Globus pallidus (tissue), 1 donor: ENCODE measurements at regions not wholly inside any gene's neighbourhood (a gene's known extent, or its start where the extent isn't known, plus 50 kb on each side); places are given as distances from the start of the nearest gene placed in this dataset.

Experiments used
- DNase-seq: peaks from one replicate; pipeline ENCODE4 v3.0.0-alpha.2; 2015; ENCODE audit warnings: low spot score

DNA sequence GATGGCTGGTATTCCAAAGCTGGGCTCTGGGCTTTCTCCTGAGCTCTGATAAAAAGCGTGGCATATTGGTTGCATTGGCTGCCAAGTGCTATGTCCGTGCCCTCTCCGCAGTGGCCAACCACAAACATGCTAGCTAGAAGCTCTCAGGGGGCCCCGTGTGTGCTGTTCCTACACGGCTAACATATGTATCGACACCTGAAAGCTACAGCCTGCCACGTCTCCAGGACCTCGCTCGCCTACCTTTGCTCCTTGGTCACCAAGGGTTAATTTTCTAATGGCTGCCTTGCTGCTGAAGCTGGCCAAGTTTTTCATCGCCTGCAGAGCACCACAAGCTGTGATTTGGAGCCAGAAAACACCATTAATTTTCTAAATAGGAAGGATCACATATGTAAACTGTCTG, 888.4 kb downstream of the BCL11A start:
- no peak for DNase-seq

DNA sequence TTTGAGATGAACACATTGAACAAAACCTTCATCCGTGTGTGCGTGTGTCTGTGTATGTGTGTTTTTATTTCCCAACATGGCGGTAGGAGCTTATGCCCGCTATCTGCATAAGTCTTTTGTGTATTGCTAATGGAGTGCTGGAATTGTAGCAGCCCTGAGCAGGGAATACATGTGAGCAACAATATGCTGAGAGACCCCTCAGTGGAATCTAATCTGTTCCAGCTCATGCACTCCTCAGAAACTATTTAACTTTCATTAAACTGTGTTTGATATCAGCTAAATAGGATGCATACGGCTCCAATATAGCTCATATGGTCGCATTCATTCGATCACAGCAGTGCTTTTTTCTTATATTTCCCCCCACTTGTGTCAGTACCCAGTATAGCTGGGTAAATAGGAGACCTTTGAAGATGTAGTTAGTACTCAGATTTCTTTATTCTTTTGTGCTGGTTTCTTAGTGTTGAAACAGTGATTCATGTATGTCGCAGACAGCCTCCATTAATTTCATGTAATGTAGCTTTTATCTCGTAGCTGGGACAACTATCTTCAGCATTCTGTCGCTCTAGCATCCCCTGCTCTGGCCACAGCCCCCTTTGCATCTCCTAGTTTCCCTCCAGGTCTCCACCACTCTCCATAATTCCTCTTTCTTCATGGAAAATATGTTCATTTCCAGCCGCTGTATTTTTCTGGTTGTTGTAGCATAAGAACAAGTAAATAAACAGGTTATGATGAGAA, 891.2 kb downstream of the BCL11A start:
- DNase-seq = no peak

DNA sequence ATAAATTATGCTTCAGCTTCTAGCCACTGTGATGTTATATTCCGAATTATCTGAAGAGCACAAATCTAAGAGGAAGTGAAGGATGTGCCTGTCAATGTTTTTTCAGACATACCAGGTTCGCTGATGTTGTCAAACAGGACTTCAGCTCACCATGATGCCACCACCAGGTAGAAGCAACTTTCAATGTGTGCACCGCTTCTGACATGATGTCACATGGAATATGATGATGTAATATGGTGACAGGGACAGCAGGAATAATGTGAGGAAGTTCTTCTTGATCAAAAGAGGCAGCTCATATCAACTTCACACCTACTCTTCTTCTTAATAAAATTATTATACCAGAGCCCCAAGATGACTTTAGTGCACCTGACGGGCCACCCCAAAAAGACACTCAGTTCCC, 893.2 kb downstream of the BCL11A start:
- DNase-seq = no peak

DNA sequence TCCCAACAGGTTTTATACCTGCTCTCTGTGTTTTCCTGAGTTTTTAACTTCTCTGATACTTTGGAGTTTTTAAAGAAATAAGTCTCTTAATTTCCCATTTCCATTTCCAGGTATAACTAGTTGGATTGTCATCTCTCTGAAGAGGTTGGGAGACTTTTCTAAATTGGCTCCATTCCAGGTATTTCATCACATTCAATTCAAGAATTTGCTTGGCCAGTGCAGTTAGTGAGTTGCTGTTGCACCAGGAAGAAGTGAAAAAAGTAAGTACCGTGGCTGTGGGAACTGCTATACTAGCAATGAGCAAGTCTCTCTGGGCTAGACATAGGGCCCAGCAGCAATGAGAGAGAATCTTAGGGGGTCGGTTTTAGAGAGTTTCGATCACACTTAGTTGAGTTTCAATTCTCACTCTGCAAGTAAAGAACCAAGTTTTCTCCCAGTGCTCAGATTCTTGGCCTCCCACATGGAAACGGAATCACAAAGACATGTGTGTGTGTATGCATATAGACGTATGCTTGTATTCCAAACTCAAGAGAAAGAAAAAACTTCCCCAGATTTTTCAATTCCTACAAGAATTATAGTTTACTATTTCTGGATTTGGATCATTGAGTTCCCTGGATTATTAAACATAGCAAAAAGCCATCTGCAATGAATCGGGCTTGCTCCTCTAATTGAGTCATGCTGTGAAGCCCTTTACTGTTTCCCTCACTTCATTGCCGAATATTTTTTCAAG, 894.4 kb downstream of the BCL11A start:
- DNase-seq = no peak

DNA sequence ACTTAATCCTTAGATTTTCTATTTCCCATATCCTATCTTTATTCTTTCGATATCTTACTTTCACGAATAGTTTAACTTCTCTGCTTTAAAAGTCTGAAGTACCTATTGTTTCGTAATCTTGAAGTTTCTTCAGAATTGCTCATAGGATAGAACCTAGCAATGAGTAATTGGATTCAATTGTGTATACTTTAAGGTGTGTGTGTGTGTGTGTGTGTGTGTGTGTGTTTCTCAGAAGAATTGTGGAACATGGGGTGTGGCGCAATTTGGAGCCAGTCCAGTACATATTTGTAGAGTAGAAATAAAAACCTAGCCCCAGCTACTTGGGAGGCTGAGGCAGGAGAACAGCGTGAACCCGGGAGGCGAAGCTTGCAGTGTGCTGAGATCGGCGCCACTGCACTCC, 897.6 kb downstream of the BCL11A start:
- no peak for DNase-seq

DNA sequence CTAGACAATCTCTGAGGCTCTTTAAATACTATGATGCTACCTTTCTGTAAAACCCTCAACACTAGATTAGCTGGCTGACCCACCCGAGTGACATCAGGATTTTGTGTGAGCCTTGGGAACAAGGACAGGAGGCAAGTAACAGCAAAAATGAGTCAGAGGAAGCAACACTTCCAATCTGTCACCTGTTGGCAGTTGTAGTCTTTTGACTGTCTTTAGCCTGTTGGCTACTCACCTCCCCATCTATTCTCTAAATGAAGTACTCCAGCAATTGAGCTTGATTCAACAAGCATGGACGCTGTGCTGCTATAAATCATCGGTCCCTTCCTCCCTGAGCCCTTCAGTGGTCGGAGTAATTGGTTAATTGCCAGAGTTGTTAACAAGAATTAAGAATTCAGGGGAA, 898.7 kb downstream of the BCL11A start:
- DNase-seq = no peak

DNA sequence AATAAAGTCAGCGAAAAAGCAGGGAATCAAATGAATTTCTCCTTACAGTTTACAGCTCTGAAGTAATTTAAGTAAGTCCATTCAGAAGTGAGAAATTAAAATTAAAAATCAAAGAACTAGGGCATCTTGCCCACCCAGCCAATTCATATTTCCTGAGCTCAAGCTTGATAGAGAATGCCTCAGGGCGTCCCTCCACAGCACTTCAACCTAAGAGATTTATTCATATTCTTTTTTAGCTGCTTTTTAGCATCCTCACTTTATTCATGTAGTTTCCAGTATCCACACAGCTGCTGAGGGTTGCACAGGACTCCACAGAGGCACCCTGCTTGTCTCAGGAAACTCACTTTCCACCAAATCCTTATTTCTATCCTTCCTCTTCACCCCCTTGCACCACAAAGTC, 900.3 kb downstream of the BCL11A start:
- no peak for DNase-seq

DNA sequence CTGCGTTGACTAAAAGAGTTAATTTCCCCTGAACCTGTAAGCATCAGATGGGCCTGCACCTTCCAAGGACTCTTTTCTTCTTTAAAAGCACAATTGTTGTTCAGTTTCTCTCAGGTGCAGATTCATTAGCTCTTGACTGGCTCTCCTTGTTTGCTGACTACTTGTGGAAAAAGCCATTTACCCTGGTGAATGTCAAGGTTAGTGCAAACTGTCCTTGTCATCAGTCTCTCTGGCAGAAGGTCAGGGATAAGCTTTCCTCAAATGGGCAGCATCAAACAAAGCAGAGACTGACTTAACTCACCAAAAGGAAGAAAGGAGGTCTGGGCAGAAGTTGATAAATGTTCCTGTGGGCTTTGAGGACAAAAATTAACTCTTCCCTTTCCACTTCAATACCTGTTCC, 922.7 kb downstream of the BCL11A start:
- DNase-seq = no peak

DNA sequence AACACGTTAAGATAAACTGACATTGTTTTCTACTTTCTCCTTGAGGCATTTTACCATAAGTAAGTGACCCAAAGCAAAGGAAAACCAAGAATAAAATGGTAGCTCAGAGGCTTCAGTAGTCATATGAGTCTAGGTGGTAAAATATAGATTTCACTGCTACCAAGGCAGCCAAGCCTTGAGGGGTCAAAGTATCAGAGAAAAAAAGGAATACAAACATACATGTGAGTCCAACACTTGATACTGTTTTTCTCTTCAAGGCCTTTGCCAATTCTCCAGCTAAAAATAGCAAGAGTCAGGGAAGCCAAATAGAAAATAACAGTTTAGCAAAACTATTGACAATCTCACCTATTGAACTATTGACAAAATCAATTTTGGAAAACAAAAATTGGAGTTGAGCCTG, 925.9 kb downstream of the BCL11A start:
- DNase-seq = no peak

DNA sequence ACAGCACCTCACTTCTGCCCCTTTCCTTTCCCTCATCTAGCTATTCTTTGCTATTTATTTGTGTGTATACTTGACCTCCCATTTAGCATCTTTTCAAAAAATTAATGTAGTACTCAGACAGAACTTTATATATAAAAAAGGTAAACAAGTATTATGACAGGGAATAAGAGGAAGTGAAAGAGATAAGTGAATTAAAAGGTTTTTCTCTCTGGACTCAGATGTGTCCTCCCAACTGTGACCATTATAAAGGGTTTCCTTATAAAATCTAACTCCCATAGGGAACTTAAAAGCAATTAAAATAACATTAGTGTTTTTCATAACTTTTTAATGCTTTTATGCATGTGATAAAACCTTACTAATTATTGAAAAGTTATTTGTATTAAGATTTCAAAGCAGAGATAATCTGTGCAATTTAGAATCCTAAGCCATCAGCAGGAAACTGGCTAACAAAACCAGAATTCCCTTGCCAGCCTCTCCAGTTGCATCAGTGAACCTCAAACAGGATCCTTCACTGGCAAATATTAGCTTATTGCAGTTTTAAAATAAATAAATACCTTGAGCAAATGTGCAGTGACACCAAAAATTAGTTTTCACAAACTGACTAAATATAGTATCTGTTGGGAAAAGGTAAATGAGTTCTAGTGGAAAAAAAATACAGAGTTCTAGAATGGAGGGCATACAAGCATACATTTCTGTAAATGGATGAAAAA, 930.7 kb downstream of the BCL11A start:
- no peak for DNase-seq

DNA sequence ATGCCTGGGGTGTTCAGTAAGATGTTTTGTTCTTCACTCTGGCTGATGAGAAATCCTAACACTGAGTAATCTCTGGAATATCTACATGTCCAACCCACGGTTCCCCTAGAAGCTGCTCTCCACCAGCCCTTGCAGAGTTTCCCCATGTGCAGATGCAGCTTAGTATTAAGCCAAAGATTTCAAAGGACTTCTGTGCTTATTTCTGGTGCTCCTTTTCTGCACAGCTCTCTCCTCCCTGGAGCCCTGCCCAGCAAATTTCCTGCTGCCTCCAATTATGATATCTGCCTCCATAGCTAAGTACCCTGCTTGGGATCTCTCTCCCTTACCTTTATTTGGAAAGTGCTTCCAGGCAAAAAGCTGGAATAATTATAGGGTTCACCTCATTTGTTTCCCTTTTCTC, 949.3 kb downstream of the BCL11A start:
- no peak for DNase-seq

DNA sequence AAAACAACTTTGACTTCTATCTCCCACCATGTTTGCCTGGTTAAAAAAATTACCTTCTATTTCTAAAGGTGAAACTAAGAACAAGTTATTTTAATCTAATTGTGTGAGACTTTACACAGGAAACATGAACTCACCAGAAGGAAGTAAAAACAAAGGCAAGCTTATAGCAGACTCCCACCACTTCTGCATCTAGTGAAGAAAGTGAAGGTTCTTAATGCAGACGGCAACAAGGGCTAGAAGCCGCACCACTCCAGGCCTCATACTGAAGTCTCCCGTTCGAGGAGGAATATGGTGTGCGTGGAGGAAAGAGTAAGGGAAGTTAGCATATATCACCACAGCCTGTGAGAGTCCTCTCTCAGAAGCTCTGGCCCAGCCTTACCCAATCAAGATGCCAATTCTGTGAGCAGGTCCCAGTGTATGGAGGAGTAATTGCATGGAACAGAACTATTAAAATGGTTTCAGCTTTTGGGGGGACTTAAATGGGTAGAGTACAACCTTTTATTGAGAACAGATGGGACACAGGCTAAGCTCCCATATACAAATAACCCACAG, 958.7 kb downstream of the BCL11A start:
- no peak for DNase-seq

DNA sequence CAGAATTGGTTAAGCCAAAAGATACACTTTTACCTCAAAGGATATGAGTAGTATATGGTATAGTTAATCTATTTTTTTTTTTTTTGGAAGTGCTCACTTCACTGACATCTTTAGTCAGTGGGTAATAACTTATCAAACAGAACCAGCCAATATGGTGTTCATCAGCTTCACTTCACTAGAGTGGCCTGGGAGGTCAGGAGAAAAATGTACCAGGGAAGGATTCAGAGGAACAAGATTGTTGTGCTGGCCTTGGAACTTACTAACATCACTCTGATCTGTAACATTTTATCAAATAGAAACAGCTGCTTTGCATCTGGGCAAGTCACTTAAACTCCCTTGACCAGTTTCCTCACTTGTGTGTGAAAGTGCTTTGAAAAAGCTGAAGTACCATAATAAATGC, 962.7 kb downstream of the BCL11A start:
- DNase-seq = no peak

DNA sequence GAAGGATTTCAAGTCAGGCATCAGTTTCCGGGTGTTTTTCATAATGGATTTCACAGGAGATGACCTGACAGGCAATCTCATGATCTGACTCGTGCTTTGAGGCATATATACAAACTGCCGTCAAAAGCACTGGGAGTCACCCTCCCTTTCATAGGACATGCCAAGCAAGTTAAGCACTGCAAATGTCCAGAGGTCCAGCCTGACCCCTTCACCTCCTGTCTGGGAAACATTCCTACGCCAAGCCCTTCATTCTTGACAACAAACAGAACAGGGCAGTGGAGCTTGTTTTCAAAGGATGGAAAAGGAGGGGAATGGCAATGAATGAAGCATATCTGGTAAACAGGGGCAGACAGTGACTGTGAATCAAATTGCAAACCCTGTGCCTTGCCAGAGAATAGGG, 963.6 kb downstream of the BCL11A start:
- no peak for DNase-seq

DNA sequence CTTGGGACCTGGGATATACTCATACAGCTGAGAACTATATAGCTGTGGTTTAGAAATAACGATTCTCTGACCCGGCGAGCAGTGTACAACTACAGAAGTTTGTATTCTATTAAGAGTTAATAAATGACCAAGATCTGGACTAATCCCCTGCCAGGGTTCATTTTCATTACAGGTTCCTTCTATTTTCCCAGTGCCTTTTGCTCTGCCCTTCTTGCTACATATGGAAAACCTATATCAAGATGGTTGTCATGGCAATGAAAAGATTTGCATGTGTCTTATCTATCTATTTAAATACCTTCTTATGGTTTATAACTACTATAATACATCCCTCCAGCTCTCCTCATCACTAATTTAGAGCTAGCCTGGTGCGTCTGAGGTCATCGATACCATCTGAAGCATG, 965.2 kb downstream of the BCL11A start:
- no peak for DNase-seq

DNA sequence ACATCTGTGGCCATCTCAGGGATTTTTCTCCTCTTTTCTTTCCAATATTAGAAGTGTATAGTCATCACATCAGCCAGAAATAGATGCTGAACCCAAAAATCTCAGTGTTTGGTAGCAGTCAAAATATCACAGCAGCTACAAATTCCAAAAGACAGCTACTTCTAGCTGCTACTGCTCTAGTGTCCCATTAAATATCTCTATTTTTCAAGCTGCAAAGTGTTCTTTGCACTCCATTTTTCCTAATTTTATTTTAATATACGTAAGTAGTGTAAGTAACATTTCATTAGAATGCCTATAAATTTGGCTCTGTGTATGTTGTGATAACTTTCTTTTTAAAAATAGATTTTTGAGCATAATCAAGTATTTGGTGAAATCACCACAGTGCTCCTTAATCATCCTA, 967.3 kb downstream of the BCL11A start:
- no peak for DNase-seq

DNA sequence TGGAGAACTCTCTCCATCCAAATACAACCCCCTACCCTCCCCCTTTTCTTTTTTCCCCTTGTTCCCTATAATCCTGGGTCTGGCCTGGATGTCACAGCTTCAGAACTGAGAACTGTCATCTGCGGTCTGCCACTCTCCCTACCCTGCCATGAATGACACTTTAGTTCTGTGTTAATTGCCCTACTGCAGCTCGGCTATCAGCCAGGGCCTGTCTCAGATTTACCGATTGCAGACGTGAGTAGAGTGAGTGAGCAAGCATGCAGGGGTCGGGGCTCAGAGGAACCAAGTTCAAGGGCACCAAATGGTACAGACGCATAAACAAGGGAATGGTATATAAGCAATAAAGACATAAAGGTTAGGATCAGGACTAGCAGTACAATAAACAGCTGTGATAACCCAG, 967.8 kb downstream of the BCL11A start:
- DNase-seq = peak; percentile 1

DNA sequence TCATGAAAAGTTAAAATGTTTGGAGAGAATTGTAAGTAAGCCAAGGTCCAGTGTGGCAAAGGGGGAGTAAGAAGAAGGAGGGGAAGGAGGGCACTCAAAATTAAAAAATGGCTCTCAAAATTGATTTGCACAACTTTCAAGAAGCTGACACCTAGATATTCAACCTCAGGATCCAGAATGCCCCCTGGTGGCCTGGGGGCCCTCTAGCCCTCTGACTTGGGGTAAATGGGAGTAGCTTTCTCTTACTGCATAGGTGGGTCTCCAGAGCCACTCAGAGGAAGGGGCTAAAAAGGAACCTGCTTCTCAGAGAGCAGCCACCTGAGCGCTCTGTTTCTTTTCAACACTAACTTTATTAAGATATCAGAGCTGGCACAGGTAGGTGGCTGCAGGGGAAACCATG, 968.5 kb downstream of the BCL11A start:
- DNase-seq = no peak

DNA sequence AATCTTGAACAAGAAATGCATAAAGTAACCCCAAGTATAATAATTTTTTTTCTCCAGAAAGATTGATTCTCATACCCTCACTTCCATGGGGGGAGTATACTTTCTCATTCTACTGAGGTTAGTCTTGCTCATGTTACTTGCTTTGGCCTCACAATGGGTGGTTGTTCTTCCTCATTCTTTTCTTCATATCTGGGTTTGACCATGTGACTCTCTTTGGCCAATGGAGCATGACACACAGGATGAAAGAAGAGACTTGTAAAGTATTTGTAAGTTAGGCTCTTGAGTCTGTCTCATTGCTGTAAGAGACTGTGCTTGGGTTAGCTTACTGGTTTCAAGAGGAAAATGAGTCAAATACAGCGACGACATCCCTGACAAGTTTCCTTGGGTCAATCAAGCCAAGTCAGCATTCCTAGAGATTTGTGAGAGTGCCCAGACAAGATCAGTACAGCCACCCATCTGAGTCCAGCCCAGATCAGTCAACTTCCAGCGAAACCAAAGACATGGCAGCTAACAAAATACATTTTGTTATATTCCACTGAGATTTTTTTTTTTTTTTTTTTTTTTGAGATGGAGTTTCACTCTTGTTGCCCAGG, 970.2 kb downstream of the BCL11A start:
- no peak for DNase-seq

DNA sequence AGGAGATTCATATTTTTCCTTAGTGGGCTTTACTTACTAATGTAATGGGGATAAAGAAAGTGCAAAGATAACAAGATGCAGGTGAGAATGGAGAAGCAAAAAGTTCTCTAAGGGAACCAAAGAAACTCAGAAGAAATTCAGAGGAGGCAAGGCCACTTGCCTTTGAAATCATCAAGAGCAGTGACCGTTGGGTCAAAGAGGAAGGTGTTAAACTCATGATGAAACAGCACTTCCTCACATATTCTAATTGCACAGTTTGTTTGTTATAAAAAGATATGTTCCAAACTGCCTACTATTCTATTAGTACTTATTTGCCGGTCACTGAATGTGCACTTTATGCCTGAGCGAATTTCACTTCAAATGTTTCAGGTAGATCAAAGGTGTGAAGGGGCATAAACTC, 975.1 kb downstream of the BCL11A start:
- no peak for DNase-seq

DNA sequence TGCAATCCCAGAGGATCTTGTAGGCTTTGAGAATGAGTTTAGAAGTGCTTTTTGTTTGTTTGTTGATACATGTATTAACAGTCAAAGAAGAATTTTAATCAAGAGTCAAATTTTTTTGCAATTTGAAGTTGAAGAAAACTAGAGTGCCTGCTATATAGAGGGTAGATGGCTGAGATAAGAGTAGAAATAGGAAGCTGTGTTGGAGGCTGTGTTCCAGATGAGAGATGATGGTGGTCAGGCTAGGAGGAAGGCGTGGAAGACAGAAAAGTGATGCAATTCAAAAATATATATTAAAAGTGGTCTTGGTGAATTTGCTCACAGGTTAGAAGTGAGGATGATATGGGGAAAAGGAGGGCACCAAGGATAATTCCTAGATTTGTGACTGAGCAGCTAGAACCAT, 978.3 kb downstream of the BCL11A start:
- no peak for DNase-seq

DNA sequence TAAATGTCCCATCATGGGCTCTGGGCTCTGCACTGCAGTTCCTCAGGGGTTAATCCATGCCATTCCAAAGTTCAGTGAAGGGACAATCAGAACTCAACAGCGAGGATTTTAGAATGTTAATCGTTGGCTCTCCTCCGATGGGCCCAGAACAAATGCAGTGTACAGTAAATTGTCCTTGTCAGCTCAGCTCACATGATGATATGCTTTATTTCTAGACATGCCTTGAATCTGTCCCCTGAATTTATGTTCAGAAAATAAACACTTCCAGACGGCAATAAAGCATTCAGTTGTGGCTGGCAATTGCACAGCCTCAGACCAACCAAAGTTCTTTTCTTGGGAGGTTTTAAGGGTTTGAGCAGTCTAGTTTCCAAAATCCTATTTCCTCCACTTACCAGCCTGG, 981.2 kb downstream of the BCL11A start:
- no peak for DNase-seq

DNA sequence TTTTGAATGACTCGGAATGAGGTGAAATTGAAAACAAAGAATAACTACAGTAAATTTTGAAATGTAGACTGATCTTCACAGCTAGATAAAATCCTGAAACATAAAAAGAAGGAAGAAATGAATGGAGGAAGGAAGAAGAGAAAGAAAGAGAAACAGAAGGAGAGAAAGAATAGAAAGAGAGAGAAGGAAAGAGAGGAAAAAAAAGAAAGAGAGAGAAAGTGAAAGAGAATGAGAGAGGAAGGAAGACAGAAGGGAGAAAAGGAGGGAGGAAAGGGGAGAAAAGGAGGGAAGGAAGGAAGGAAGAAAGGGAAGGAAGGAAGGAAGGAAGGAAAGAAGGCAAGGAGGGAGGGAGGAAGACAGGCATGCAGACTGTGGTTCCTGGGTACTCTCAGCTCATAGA, 982.6 kb downstream of the BCL11A start:
- DNase-seq = no peak
